ENCODE measurements at regions not wholly inside any gene's neighbourhood (a gene's known extent, or its start where the extent isn't known, plus 50 kb on each side); places are given as distances from the start of the nearest gene placed in this dataset.

DNA sequence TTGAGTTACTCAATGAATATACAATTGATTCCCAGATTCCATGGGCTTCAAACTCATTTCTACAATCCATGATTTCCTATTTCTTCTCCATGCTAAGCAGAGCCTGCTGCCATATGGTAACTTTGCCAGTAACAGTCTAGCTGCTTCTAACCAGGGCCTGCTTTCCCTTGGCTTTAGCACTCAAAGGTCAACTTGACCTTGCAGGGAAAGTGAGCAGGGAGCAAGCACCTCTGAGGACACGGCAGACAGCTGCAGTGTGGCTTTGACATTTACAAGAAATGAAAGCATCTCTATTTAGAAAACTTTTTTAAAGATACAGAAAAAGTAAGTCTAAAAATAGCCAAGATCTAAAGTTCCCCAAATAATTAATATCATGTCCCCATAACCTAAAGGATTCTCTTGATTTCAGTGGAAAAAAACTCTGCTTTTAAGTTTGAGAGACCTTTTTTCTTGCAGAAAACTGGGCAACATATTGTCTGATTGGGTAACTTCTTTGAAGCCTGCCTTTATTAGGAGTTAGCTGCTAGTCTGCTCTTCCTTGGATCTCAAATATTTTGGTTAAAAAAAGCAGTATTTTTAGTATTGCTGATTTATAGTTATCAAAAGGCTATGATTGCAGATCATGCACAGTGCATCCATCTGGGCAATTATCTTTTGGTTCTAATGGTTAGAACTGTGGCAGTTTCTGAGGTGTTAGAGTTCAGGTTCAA lies 257.9 kb downstream of the AHR start:
- TF ChIP-seq, protein P1, sequence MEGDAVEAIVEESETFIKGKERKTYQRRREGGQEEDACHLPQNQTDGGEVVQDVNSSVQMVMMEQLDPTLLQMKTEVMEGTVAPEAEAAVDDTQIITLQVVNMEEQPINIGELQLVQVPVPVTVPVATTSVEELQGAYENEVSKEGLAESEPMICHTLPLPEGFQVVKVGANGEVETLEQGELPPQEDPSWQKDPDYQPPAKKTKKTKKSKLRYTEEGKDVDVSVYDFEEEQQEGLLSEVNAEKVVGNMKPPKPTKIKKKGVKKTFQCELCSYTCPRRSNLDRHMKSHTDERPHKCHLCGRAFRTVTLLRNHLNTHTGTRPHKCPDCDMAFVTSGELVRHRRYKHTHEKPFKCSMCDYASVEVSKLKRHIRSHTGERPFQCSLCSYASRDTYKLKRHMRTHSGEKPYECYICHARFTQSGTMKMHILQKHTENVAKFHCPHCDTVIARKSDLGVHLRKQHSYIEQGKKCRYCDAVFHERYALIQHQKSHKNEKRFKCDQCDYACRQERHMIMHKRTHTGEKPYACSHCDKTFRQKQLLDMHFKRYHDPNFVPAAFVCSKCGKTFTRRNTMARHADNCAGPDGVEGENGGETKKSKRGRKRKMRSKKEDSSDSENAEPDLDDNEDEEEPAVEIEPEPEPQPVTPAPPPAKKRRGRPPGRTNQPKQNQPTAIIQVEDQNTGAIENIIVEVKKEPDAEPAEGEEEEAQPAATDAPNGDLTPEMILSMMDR (IDR thresholded peaks at IDR 0.05): no peak
- TF ChIP-seq POLR2AphosphoS5 (IDR thresholded peaks at IDR 0.05): no peak
- no peak for TF ChIP-seq POLR2A (IDR thresholded peaks at IDR 0.05; ENCODE audit: low read depth)
- TF ChIP-seq EP300 (IDR thresholded peaks at IDR 0.05): no peak
- no peaks in the 10 kb centered on the region for H3K27me3 ChIP-seq
- H3K9me3 ChIP-seq: no peaks in the 10 kb centered on the region
- WGBS: 6% methylated on average over 1 of the region's 1 CpG
- DNase-seq (ENCODE audit: extremely low spot score): no peak
- intact Hi-C loops (cut with DNase I): no loop called here
- no peaks in the 10 kb centered on the region for H3K36me3 ChIP-seq
- peak overlapping the region in 3 of 4 donors; percentile 25 to 38 (median 32) for H3K27ac ChIP-seq (replicated peaks in 1 of 4)
- peaks cover 18 to 34% (median 26%) of the 10 kb centered on the region in 4 donors for H3K4me1 ChIP-seq
- no peak overlapping the region for H3K4me3 ChIP-seq

DNA sequence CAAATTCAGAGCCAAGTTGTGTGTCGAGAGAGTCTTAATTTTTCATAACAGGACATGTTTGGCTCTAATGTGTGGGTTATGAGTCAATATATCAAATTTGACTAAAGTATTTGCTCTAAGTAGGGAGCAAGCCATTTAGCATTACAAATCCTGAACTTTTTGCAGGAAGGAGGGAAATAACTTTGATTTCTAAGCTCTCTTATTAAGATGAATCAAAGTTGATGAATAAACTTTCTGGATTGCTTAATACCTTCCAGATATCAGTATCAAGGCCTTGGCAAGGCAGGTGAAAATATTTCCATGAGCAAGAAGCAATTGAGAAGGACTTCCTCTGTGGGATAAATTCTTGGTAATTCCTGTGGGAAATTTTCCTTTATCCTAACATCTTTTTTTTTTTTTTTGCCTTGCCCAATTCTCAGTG lies 258.8 kb downstream of the AHR start:
- Histone ChIP-seq H3K9me3 (no peaks in the 10 kb centered on the region), H3K4me3 (no peak overlapping the region), H3K27me3 (no peaks in the 10 kb centered on the region), H3K4me1 (peaks cover 18 to 34% (median 26%) of the 10 kb centered on the region in 4 donors), H3K27ac (replicated peaks in 1 of 4) (peak overlapping the region in 3 of 4 donors; percentile 24 to 38 (median 27)), H3K36me3 (no peaks in the 10 kb centered on the region)
- intact Hi-C loops (cut with DNase I): no loop called here
- 14% methylated on average over 1 of the region's 1 CpG for WGBS
- no peak for DNase-seq (ENCODE audit: extremely low spot score)
- TF ChIP-seq, protein P1 (IDR thresholded peaks at IDR 0.05): no peak
- no peak for TF ChIP-seq EP300 (IDR thresholded peaks at IDR 0.05)
- TF ChIP-seq POLR2A (IDR thresholded peaks at IDR 0.05; ENCODE audit: low read depth): no peak
- no peak for TF ChIP-seq POLR2AphosphoS5 (IDR thresholded peaks at IDR 0.05)

DNA sequence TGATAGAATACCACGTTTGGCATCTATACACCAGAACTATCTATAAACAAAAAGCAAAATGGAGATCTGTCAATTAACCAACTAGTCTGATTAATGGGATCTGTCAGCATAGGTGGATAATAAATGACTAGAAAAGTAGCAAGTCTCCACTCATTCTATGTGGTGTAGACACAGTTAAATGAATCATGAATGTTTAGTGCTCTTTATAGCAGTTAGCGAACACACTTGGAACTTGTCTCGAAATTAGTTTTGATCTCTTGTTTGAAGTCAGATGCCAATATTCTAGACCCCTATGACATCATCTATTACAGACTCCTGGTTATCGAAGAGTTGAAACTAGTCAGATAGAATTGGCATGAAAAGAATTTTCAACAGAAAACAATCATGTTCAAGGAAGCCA lies 259.7 kb downstream of the AHR start:
- TF ChIP-seq POLR2AphosphoS5 (IDR thresholded peaks at IDR 0.05): no peak
- no peak for TF ChIP-seq POLR2A (IDR thresholded peaks at IDR 0.05; ENCODE audit: low read depth)
- no peak for TF ChIP-seq EP300 (IDR thresholded peaks at IDR 0.05)
- TF ChIP-seq, protein P1 (IDR thresholded peaks at IDR 0.05): no peak
- Histone ChIP-seq H3K27ac (replicated peaks in 1 of 4) (peak overlapping the region in 3 of 4 donors; percentile 10 to 38 (median 12)), H3K36me3 (no peaks in the 10 kb centered on the region), H3K4me3 (no peak overlapping the region), H3K9me3 (no peaks in the 10 kb centered on the region), H3K4me1 (peaks cover 18 to 34% (median 26%) of the 10 kb centered on the region in 4 donors), H3K27me3 (no peaks in the 10 kb centered on the region)
- no peak for DNase-seq (ENCODE audit: extremely low spot score)
- intact Hi-C loops (cut with DNase I): no loop called here
- 56% methylated on average over 4 of the region's 4 CpGs for WGBS

DNA sequence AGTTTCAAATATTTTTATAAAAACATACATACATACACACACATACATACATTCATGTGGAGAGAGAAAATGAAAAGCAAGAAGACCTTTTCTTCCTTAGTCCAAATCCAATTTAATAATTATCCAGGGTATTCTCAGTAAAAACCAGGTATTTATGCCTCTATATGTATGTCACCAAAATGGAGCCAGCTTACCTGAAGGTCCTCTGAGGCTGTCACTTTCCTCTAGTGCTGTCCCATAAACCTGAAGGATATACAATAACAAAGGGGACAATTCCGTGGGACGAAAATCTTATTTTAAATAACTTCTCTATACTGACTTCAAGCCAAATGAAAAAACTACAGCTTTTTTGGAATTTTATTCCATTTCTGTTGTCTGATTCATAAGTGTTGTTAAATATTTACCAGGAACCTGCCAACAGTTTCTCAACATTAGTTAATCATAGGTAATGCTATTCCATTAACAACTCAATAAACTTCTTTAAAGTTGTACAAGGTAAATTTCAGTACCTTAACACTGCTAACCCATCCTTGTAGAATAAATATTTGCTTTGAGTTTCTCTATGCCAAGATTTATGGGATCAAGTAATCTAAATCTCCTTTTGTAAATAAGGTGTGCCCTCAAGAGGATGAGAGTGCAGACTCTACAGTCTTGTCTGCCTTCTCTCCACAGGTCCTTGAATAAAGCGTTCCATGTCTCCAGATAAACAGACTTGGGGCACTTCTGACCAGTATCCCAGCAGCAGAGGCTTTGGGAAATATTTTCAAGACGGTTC lies 260.3 kb downstream of the AHR start:
- TF ChIP-seq POLR2A (IDR thresholded peaks at IDR 0.05; ENCODE audit: low read depth): no peak
- TF ChIP-seq POLR2AphosphoS5 (IDR thresholded peaks at IDR 0.05): no peak
- no peak for TF ChIP-seq EP300 (IDR thresholded peaks at IDR 0.05)
- TF ChIP-seq, protein P1 (IDR thresholded peaks at IDR 0.05): no peak
- Histone ChIP-seq H3K36me3 (no peaks in the 10 kb centered on the region), H3K27me3 (no peaks in the 10 kb centered on the region), H3K4me3 (no peak overlapping the region), H3K27ac (replicated peaks in 1 of 4) (peak overlapping the region in 2 of 4 donors; percentile 8 to 12), H3K9me3 (no peaks in the 10 kb centered on the region), H3K4me1 (peaks cover 18 to 34% (median 26%) of the 10 kb centered on the region in 4 donors)
- no peak for DNase-seq (ENCODE audit: extremely low spot score)
- intact Hi-C loops (cut with DNase I): no loop called here
- WGBS: 75% methylated on average over 4 of the region's 4 CpGs

Data from esophagus muscularis mucosa (tissue), 4 donors.